Sciatic nerve (tissue), 2 donors: ENCODE measurements at regions not wholly inside any gene's neighbourhood (a gene's known extent, or its start where the extent isn't known, plus 50 kb on each side); places are given as distances from the start of the nearest gene placed in this dataset.
A peak's percentile ranks its signal among the peaks of the same experiment; 100 is the strongest.

Source experiments
- ATAC-seq: fragments of 200-7000 bp; cut with Tn5 transposase; one replicate; pipeline ENCODE4 v1.9.1; 2020; ENCODE audit warnings: mild to moderate bottlenecking, moderate library complexity
- DNase-seq: peaks from one replicate; pipeline ENCODE4 v3.0.0-alpha.2; 2020; ENCODE audit warnings: low spot score
- intact Hi-C: fragments of 100-400 bp; cut with DNase I; formaldehyde crosslinking; loops from one replicate; pipeline ENCODE4 v1.14.2; 2022
- donor health status: DM: no; HTN: no; CAD: no.
- donor health status: DM: no; HTN: no; CAD: no.

DNA sequence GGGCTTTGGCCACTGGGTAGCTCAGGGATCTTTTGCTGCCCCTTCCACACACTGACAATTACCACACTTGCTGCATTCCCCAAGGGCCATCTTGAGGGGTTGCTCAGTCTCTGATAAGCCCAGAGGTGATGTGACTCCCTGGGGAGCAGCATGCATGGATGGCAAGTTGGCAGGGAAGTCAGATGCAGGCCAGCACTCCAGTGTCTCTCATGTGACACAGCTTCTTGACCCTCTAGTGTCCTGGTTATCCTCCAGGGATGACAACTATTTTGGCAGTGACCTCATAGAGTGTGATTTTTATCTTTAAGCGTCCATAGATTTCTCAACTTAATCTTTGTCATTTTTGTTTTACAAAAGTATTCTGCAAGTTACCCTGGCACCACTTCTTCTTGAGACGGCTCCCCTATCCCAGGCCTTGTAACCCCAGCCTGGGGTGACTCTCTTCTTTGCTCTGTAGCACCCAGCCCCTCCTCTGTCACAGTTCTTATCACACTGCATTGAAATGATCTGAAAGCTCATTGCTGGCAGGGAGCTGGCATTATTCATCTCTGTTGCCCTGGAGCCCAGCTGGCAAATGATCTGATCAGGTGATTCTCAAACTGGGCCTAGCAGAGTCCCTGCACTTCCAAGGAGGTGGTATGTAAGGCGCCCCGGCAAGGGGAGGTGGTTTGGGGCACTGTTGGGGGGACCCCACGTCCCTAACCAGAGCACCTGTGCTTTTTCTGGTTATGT, 72.6 kb downstream of the TENT5C start:
- intact Hi-C loops = no loop called here
- ATAC-seq (no peak), DNase-seq (no peak)

DNA sequence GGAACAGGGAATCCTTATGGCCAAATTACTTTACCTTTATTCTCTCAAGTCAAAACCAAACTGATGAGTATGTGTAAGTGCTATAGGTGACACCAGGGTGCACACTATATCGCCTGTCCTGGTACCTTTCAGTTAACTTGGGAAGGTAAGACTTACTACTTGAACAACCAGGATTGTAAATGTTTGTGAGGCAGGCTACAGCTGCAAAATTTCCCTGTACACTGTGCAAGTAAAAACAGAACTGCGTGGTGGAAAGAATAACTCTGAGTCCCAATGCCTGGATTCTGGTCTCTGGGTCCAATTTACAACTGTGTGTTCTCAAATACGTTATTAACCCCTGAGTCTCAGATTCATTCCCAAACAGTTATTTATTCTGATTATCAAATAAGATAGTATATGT, 73.5 kb downstream of the TENT5C start:
- ATAC-seq = no peak
- intact Hi-C loops = no loop called here
- no peak for DNase-seq

DNA sequence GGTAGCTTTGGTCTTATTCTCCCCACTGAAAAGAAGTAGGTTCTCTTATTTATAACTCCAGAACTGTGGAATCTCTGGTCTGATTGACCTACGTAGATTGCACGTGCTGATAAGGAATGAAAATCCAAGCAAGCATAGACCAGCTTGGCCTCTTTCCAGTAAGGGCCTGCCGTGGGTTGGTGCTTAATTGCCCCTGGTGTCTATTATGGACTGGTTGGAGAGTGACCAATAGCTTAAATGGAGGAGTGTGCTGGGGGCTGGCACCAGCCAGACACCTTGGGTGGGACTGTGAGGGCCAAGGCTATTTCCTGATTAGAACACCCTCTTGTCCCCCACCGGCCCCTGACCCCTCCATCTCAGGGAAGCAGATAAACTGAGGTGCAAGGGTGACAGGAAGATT, 74.0 kb downstream of the TENT5C start:
- intact Hi-C loops = no loop called here
- ATAC-seq (no peak), DNase-seq (no peak)

DNA sequence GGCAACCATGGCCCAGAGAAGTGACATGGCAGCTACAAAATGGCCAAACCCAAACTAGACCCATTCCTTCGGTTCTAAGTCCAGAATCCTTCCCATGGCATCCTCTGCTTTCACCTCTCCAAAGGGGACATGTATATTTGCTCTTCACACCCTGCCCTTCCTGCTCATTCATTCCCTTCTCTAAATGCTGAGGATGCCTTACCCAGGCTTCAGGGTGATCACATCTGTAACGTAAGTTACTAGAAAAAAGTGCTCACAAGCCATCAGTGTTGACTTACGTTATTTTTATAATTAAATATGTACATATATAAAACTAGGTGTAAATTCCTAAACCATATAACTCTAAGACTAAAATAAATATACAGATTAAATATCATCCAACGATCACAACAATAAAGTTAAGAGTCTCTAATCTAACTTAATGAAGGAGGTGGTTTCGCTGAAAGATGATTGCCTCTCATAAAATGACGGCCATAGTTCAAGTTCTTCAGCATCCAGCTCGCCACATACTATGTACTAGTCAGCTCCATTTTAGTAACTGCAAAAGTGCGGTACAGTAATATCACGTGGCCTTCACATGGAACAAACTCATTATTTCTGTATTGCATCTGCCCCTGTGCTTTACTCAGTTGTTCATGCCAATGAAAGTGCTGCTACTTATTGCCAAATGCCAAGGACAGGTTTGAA, 74.6 kb downstream of the TENT5C start:
- intact Hi-C loops = no loop called here
- ATAC-seq (no peak), DNase-seq (no peak)

DNA sequence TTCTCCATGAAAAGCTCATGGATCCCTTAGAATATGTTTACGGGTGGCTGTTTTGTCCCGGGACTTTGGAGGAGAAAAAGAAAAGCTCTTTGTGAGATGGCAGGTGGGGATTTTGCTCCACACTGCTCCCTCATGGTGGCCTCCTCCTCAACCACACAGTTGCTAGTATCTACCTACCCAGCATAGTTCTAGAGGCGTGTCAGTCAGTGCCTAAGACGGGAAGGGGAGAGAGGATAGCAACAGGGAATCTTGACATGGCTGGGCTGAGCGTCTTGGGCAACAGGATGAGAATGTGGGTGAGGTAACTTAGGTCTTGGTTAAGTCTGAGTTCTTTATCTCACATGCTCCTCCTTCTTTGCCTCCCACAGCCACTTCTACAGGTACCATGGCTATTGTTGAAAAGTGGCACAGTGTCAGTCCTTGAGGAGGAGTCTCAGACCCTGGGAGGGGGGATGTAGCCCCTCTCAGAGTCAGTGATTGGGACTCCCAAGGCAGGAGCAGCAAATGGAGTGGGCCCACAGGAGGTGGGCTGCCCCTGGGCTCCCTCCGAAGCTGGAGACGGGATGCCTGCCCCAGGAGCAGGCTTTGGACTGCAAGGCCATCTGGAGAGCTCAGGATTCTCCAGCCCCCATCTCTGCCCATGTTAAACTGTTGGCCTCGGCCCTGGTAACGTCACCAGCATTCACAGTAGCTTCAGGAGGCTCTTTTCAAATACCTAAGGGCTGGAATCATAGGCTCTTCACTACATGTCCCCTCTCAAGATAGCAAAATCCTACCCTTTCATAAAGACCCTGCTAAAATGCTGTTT, 75.4 kb downstream of the TENT5C start:
- ATAC-seq = no peak
- DNase-seq = no peak
- intact Hi-C loops = no loop called here

DNA sequence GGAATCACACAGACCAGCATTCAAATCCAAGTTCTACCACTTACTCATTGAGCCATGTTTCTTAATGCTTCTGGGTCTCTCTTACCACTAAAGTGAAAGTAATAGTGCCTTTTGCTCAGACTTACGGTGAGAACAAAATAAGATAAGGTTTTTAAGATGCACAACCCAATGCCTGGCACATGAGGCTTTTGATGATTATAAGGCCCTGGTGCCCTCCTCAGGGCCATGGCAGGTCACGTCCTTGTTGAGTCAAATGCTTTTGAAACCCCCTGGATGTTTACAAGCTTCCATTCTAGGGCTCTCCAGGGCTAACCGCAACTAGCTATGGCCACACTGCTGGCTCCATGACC, 76.0 kb downstream of the TENT5C start:
- no peak for DNase-seq
- ATAC-seq = no peak
- intact Hi-C loops = no loop called here

DNA sequence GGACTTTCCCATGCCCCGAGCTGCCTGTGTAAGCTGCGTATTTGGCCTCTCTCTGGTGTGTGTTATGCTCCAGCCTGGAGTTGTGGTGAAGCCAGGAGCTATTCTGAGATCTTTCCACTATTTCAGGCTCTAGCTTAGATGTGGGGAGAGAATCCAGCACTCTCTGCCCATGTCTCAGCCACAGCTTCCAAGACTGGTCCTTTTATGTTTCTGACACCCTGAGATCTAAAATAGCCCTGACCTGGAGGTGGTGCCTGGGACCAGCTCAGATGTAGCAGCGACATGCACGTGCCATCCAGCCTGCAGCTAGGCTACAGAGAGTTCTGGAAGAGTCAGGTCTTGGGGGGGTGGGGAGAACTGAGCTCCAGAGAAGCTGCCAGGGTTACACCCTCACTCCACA, 76.5 kb downstream of the TENT5C start:
- ATAC-seq (no peak), DNase-seq (no peak)

DNA sequence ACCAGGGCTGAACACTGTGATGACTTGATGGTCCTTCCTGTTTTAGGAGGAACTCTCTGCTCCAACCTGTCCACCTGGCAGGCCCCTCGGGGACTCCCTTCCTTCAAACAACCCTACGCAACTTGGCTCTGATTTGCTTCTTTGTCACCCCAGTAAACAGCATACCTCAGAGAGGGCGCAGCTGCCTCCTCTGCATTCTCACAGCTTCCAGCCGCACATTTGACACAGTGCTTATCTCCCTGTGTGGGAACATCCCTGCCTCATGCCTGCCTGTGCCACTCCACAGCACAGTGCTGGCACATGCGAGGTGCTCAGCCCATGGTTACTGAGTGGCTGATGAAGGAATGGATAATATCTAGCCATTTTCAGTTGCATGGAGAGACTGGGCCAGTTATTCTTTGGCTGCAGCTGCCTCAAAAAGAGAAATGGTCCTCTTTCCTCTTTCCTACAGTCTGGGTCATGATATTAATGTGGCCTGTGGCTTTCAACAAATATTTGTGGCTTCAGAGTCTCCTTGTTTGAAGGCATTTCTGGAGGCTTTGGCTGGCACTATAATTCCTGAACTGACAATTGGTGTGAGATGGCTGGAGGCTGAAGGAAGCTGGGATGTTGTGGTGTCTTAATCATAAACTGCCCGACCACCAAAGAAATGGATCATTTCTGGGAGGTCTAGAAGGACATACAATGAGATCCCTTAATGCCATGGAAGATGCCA, 77.9 kb downstream of the TENT5C start:
- ATAC-seq (no peak), DNase-seq (no peak)
- intact Hi-C loops = no loop called here

More for the DNA sequence above, 76.5 kb downstream of the TENT5C start:
- intact Hi-C loops = no loop called here

DNA sequence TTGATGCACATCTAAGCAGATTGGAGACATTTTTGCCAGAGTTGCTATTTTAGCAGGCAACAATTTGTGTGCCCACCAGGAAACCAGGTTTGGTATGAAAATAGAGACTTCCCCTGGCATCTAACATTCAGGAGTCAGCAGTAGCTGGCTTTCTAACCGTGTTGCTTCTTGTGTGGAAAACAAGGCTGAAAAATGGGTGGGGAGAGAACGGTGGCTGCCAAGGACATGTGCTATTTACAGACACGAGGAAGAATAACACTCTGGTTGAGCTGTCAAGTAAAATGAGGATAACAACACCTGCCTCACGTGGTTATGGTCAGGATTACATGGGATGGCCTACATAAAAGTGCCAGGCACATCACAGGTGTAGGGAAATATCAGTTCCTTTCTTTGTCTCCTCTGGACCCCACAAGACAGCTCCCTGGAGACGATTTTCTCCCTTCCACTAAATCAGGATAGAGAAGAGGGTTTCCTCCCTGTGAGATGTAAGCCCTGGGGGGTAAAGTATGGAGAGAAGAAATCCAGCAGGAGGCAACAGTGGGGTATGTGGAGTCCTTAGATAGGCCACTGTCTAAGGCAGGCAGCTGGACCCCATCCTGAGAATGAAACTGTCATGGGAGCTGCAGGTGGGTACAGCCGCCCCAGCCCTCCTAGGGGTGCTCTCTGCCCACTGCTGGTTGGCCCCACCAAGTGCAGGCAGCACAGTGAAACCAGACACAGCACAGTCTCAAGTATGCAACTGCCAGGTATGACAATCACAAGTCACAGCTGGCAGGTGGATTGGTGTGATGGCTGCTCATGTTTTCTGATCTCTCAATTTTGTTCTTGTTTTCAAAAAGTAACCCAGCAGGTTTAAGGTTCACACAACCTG, 80.3 kb downstream of the TENT5C start:
- ATAC-seq = no peak
- intact Hi-C loops = no loop called here

DNA sequence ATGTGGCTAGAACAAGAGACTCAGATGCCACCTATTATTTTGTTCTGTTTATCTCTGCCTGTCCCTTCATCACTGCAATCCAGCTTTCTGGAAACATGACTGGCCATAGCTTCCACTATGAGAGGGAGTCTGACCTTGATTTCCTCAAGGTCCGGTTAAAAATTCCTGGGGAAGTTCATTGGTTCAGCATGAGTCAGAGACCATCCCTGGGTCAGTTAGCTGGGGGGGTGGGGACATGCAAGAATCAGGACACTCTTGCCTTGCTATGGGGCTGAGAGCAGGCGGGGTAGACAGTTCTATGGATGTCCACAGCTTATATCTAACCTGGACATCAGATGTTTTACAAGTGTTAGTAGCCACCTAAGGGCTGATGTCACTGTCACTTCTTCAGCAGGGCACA, 81.1 kb downstream of the TENT5C start:
- intact Hi-C loops = no loop called here
- ATAC-seq (no peak), DNase-seq (no peak)

More for the DNA sequence above, 80.3 kb downstream of the TENT5C start:
- DNase-seq = no peak

DNA sequence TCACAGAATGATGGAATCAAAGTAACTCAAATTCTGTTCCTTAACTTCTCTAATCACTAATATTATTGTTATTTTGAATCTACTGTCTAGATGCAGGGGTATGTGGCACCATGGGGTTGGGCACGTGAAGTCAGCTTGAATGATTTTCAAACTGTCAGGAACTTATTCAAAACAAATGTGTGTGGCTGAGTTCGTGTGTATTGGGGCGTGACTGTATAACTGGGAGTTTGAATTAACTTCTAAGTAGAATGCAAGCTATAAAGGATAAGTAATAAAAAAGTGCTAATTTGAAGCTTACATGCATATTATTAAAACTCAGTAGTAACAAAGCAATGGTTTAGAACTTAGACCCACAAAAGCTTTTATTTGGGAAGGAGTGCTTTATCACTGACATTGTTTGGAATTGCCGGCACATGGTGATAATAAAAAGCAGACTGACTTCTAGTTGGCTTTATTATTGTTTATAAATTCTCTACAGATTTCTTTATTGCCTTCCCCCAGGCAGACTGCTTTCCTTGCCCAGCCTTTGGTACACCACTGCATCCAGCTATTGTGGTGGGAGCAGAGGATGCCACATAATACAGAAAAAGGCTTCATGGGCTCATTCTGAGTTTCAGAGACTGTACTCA, 84.3 kb downstream of the TENT5C start:
- ATAC-seq (no peak), DNase-seq (no peak)
- intact Hi-C loops = no loop called here

DNA sequence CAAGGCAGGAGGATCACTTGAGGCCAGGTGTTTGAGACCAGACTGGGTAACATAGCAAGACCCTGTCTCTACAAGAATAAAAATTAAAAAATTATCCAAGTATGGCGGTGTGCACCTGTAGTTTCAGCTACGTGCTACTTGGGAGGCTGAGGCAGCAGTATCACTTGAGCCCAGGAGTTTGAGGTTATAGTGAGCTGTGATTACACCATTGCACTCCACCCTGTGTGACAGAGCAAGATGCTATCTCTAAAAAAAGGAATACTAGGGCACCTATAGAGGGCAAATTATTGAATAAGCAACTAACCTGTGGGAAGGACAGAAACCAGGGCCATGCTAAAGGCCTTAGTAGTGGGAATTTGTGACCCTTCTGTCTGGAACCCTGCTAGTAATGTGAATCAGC, 86.1 kb downstream of the TENT5C start:
- ATAC-seq = no peak
- no peak for DNase-seq
- intact Hi-C loops = no loop called here

DNA sequence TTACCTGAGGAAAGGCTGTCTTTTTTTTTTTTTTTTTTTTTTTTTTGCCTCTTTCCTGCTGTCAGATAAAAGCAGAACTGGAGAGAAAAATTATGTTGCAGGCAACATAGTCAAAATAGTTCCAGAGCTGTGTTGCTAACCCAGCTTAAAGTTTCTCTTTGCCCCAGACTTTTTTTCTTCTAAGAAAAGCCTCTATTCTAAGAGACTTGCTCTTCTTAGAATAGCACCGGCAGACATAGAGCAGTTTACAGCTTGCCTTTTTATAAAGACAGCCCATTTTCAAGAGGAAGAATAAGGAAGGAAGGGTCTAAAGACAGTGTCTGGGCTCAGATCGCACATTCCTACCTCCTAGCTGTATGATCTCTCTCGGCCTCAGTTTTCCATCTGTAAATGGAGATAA, 88.7 kb downstream of the TENT5C start:
- DNase-seq (no peak), ATAC-seq (no peak)
- intact Hi-C loops = no loop called here

DNA sequence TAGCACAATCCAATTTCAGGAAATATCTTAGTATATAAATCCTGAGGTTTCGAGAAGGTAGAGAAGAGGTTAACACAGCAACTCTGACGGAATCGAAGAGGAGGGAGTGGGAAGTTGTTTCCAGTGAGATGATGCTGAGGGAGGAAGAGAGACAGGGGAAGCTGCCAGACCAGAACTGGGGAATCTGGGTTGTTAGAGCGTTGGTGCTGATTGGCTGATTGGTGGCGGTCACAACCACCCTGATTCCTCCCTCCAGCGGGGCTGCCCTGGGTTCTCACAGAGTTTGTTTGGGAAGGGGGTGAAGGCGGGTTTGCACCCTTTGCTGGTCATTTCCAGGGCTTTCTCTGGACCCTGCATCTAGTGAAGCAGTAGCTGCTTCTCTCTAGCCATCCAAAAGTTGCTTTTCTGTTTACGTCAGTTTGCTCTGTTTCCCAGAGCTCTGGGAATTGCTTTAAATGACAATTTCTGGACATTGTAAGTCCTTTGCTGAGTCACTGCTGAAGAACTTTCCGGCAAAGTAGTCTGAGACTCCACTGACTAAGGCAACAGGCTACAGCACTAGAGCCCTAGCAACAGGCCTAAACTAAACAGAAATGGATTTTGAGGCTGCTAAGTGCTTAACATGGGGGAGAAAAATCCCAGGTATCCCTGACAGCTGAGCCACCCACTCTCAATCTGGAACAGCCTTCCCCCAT, 90.1 kb downstream of the TENT5C start:
- ATAC-seq (peak; percentile 89), DNase-seq (no peak)
- intact Hi-C loops = no loop called here

DNA sequence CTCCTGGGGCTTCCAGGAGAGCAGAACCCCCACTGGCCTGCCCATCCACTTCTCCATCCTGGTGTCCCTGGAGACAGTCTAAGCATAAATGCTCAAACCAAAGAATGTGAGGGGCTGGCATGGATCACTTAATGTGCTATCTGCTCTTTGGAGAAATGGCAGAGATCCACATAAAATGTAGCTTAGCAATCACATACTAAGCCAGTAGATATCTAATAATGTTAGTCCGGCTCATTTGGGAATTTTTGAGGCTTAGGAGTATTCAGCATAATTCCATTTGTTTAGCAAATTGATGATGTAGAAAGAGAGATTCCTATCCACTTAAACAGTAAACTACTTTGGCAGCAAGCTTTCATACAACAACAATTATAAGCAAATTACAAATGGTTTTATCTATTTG, 90.7 kb downstream of the TENT5C start:
- DNase-seq (no peak), ATAC-seq (peak; percentile 24)
- intact Hi-C loops = no loop called here

DNA sequence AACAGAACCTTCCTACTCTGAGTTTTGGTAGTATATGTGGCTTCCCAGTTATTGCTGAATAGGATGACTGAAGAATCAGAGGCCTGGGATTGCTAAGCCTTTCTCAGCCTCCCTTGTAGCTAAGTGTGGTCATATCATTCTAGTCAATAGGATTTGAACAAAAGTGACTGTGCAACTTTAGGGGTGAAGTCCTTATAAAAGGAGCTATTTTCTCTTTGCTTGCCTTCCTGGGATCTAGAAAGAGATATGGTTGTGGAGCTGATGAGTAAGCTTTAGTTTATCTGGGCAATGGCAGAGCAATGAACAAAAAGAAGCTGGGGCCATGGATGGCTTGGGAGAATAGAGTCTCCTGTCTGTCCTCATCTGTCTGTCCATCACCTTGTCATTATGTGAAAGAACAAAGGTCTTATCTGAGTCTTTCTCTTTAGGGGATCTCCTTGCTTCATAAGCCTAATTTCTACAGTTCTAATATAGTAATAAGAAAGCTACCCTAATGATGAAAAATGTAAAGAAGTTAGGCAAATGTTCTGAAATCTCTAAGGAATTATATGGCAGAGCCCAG, 91.5 kb downstream of the TENT5C start:
- ATAC-seq = no peak
- DNase-seq = no peak
- intact Hi-C loops = no loop called here

DNA sequence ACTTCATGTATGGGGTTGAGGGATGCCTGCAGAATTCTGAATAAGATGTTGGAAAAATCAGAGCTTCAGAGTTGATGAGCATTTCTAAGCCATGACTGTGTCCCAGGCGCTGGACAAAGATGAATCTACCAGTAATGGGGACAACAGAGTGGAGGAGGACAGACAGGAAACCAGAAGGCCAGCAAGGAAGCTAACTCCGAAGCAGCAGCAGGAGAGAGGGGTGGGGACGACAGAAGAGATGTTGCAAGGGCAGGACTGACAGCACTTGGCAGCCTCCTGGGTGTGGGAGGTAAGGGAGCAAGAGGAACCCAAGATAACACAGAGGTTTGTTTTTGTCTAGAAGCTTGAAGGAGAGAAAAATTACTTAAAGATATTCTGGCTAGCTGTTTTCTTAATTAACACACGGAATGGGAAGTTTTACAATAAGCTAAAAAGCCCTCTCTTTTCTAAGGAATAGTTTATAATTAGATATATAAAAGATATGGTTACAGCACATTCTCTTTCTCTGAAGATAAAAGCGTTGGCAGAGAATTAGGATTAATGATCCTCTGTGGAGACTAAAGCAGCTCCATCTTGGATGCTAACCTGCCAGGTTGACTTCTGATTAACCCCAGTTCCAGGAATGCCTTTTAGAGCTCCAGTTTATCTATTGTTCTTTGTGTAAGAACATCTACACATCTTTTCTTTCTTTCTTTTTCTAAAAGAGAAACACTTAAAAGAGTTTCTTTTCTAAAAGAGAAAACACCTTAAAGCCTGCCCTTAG, 92.7 kb downstream of the TENT5C start:
- no peak for ATAC-seq
- intact Hi-C loops = no loop called here
- no peak for DNase-seq
